DMS 273 treated with DMSO at 0.1 percent for 48 hours (cell line): ENCODE measurements at regions not wholly inside any gene's neighbourhood (a gene's known extent, or its start where the extent isn't known, plus 50 kb on each side); places are given as distances from the start of the nearest gene placed in this dataset.

Experiments used
- DNase-seq: peaks from one replicate; lab custom pipeline; 2025; lab: John Stamatoyannopoulos, UW

- DNase-seq = no peak
Observed at GRCh38 chr10:78938695-78939672, 129.8 kb upstream of the ZMIZ1 start.

GRCh38 chr10:78942091-78942501 is 126.7 kb upstream of the ZMIZ1 start:
- DNase-seq = no peak

- DNase-seq = no peak
Observed at GRCh38 chr10:78944723-78945312, 123.9 kb upstream of the ZMIZ1 start.

DNA sequence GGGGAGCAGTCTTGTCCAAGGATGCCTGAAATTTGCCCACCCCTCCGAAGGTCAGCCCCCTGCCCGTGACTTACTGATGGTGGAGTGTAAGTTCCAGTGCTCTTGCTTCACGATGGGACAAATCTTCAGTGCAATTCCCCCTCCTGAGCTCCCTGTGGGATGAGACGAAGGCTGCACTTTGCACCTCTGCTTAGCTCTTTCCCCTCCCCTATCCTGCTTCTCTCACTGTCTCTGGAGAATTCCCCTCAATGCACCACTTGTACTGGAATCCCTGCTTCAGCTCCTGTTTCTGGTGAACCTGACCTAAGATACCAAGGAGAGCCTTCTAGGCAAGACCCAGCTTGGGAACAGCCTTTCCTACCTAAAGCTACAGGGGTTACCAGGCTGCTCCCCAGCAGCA is 122.9 kb upstream of the ZMIZ1 start:
- no peak for DNase-seq

- no peak for DNase-seq
Observed at GRCh38 chr10:78947226-78947625, 121.5 kb upstream of the ZMIZ1 start.

DNA sequence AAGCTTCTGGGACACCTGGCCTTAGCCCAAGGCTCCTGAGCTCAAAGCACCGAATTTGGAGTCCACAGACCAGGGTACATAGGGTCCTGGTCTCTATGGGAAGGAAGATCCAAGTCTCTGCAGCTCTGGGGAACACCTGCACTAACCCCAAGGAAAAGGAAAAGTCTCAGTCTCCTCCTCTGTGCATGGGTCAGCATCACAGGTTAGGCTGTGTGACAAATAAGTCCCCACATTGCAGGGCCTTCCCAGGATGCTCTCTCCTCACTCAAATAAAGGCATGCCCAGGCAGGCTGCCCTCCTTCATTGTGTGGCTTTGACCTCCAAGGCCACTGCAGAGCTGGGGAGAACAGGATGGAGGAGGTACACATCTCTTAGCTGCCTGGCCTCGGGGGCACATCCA is 121.0 kb upstream of the ZMIZ1 start:
- no peak for DNase-seq

DNA sequence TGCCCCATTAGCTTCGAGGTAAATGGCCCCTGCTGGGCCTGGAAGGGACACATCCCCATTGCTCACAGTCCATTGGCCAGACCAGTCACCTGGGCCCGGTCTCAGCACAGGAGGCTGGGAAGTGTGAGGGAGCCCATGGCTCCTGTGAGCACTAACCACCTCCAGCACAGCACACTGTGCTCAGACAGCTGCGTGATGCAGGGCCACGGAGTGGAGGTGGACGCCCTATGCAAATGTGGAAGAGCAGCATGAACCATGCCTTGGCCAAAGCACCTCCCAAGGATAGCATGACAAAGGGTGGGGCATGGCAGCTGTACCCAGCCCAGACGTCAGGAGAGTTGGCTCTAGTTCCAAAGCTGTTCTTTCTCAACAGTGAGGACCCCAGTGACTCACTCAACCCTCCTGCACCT is 120.1 kb upstream of the ZMIZ1 start:
- no peak for DNase-seq

DNA sequence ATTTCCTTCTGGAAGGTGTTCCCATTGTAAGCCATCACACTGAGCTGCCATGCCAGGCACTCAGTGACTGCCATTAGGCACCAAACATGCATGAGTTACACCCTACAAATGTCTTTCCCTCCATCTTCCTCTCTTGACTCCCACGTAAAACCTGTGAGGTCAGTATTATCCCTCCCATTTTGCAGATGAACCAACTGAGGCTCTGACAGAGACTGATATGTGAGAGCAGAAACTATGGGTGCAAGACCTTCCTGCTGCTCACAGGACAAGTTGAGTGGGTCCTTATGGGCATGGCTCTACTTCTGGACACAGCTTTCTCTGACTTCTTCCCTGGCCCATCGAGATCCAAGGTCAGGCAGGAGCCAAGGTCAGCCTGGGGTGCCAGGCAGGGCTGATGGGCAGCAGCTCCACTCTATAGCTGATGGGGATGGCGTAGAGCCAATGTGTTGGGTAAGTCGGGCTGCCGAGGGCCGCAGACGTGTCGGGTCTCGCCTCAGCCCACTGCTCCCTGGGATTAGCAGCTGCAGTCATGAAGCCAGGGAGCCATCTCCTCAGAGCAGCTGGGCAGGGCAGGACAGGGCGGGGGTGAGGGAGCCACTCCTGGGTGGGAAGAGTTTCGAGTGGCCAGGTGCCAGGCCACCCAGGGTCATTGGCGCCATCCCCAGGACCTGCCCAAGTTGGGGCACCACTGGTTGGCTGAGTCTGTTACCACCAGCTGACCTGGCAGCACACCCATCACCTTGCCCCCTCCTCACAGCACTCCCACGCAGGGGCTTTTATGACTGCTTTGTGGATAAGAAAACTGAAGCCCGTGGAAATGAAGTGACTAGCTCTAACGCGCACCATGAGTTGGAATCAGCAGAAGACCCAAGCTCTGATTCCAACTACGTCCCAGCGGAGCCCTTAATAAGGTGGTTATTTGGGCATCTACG is 117.8 kb upstream of the ZMIZ1 start:
- peak; percentile 40 for DNase-seq

DNA sequence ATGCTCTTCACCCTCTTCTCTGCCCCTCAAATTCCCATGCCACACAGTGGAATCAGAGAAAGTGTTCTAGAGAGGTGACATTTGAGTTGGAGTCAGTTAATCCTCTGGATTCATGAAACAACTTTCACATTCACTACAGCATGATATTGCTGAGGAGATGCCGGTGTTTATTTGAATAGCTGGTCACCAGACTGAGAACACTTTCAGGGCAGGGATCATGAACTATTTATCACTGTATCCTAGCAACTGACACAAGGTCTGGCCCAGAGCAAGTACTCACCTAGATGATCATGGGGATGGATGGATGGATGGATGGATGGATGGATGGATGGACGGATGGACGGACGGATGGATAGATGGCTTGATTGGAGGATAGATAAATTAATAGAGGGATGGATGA is 116.7 kb upstream of the ZMIZ1 start:
- no peak for DNase-seq

- DNase-seq = no peak
Observed at GRCh38 chr10:78952686-78953085, 116.1 kb upstream of the ZMIZ1 start.

GRCh38 chr10:78953113-78953798 is 115.5 kb upstream of the ZMIZ1 start:
- DNase-seq = no peak

DNA sequence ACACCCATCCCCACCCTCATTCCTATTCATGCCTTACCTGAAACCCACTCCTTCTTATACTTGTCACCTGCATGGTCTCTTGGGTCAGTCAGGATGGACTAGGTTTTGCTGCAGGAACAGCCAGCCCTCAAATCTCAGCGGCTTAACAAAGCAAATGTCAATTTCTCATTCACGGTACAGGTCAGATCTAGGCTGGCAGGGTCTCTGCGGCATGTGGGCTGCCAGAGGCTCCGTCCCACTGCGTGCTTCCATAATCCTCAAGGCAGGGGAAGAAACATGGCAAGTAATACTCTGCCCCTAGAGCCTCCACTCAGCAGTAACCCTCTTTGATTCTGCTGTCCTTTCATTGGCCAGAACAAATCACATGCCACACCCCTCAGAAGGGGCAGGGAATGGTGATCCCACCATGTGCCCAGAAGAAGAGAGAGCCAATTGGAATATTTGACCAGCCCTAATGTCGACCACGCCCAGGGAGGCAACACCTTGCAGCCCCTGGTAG is 114.9 kb upstream of the ZMIZ1 start:
- no peak for DNase-seq

DNA sequence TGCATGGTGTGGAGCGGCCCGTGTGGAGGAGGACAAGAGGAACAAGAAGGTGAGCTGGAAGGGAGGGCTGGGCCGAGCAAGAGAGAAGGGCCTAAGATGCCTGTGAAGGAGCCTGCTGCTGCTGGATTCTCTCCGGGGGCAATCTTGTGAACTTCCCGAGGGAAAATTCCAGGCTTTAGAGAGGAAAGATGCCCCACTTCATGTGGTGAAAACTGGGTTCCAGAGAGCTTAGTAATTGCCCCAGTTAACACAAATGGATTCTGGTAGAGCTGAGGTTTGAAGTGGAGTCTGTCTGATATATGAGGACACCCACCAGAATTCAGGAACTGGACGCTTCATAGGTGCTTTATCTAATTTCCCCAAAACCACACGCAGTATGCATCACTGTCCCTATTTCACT is 114.1 kb upstream of the ZMIZ1 start:
- no peak for DNase-seq

DNA sequence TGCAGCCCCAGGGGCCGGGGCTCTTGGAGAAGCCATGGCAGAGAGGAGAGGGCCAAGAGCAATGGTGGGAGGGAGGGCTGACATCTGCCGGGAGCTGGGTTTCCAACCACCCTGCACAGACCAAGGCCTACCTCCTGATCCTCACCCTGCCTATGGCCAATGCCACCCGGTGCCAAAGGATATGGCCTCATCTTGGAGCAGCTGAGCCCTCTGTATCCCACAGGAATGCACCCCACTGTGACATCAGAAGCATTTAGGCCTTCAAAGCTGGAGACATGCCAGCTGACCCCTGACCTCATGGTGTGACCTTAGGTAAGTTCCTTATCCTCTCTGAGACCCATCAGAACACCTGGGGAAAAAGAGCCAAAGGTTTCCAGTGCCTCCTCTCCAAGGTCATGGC is 113.6 kb upstream of the ZMIZ1 start:
- no peak for DNase-seq

- DNase-seq = no peak
Observed at GRCh38 chr10:78956391-78956790, 112.4 kb upstream of the ZMIZ1 start.

DNA sequence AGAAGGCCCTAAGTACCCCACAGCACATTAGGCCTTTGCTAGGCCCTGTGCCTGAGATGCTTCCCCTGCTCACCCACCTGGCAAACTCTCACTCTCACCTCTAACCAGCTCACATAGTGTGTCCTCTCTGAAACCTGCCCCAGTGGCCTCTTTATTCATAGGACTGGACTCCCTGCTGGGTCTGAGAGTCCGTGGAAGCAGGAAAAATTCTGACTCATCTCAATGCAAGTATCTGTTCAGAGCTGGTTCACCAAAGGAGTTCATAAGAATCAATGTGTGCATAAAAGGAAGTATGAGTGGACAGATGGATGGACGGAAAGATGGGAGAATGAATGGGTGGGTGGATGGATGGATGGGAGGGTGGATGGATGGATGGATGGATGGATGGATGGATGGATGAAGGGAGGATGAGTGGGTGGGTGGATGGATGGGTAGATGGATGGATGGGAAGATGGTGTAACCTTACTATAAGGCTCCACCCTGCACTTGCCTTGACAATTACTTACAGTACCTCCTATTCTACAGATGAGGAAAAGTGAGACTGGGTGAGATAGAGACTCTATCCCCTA is 111.2 kb upstream of the ZMIZ1 start:
- DNase-seq = no peak

- DNase-seq = no peak
Observed at GRCh38 chr10:78959217-78959923, 109.4 kb upstream of the ZMIZ1 start.

GRCh38 chr10:78959924-78960285 is 108.9 kb upstream of the ZMIZ1 start:
- no peak for DNase-seq

DNA sequence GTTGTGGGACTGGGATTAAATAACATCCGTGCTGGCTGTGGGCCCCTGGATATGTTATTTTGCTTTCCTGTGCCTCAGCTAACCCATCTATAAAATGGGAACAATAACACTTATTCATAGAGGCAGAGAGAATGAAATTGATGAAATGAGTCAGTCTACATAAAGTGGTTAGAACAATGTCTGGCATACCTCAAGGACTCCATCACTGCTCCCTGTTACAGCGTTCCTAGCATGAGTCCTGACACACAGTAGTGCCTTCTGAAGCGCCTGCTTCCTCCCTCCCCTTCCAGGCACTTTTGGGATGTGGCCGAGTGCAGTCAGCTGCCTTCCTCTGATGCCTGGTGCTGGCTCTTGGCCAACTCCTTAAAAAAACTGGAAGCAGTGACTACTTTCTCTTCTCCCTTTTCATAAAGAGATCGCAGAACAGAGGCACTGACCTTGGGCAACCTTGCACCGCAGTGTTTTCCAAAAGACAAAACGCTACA is 108.4 kb upstream of the ZMIZ1 start:
- no peak for DNase-seq

DNA sequence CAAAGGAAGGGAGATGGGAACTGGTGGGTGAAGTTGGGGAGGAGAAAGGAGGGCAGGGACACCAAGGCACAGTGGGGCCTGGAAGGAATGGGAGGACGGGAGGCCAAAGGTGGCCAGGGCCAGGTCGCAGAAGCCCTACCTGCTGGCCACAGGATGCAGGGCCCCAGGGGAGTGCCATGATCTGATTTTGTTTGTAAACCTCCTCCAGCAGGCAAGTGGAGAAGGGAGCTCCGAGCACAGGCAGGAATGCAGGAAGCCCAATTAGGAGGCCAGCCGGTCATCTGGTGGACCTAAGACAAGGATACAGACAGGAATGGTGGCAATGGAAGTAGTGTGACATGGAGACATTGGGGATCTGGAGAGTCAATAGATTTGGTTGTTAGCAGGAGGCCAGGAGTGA is 107.0 kb upstream of the ZMIZ1 start:
- DNase-seq = no peak
